Heart right ventricle (tissue), 16 donors: ENCODE measurements at regions not wholly inside any gene's neighbourhood (a gene's known extent, or its start where the extent isn't known, plus 50 kb on each side); places are given as distances from the start of the nearest gene placed in this dataset.

ENCODE experiments used
- ATAC-seq, 8 donors: fragments of 200-7000 bp; cut with Tn5 transposase; one replicate each; pipeline ENCODE4 v1.9.1; 2020; ENCODE audit warnings: mild to moderate bottlenecking in 8 of 8, moderate library complexity in 8 of 8, moderate number of reproducible peaks in 1 of 8
- DNase-seq, 2 donors: peaks; one replicate each; pipeline ENCODE4 v3.0.0-alpha.2; 2020
- H3K27ac ChIP-seq, 10 donors: fragments of 200-600 bp; sonication (generic) in 2 of 10; one replicate each; pipeline versions ENCODE4 v1.5.0 to v1.8.0; 2020 to 2022; ENCODE audit warnings: mild to moderate bottlenecking in 3 of 10
- H3K27me3 ChIP-seq, 7 donors: fragments of 200-600 bp; one replicate each; pipeline ENCODE4 v1.8.0; 2021 to 2022; ENCODE audit warnings: mild to moderate bottlenecking in 2 of 7
- H3K36me3 ChIP-seq, 9 donors: fragments of 200-600 bp; sonication (generic) in 1 of 9; one replicate each; pipeline versions ENCODE4 v1.5.0 to v1.8.0; 2020 to 2022; ENCODE audit warnings: mild to moderate bottlenecking in 2 of 9
- H3K4me1 ChIP-seq, 9 donors: fragments of 200-600 bp; sonication (generic) in 1 of 9; one replicate each; pipeline versions ENCODE4 v1.5.0 to v1.8.0; 2020 to 2022; ENCODE audit warnings: mild to moderate bottlenecking in 4 of 9
- H3K4me3 ChIP-seq, 10 donors: fragments of 200-600 bp; sonication (generic) in 2 of 10; one replicate each; pipeline versions ENCODE4 v1.5.0 to v1.8.0; 2020 to 2022; ENCODE audit warnings: mild to moderate bottlenecking in 7 of 10, moderate library complexity in 2 of 10
- H3K9me3 ChIP-seq, 11 donors: fragments of 200-600 bp in 10 of 11; sonication (generic) in 2 of 11; one replicate each; pipeline versions ENCODE4 v1.5.0 to v1.8.0; 2013 to 2022; ENCODE audit warnings: mild to moderate bottlenecking in 2 of 11, control low read depth in 1 of 11, moderate library complexity in 1 of 11
- CTCF ChIP-seq, 9 donors: fragments of 200-600 bp; sonication (generic) in 2 of 9; IDR thresholded peaks; one replicate each; pipeline versions ENCODE4 v1.5.0 to v1.8.0; 2021 to 2022; ENCODE audit warnings: antibody characterized with exemption in 9 of 9, mild to moderate bottlenecking in 5 of 9, moderate library complexity in 1 of 9
- WGBS, 2 donors: extraction: QIAGEN DNeasy Blood & Tissue Kit; methylation state at CpG; one replicate each; pipeline ENCODE4 v1.1.7; 2013; ENCODE audit warnings: inconsistent platforms in 1 of 2; 5-methylcytosine and 5-hydroxymethylcytosine counted together
- intact Hi-C, 10 donors: fragments of 100-400 bp; cut with DNase I; formaldehyde crosslinking; loops; one replicate each; pipeline versions ENCODE4 v1.11.1 to v1.14.2; 2022
- donor health status: Arrhythmogenic right ventricular cardiomyopathy.
- donor health status: ischemic (EF 13 %, LVEDD 7.1; RV severe dilation, severe dysfunction).
- donor health status: healthy with polysubstance abuse.
- donor health status: DM: no; HTN: yes; CAD: no.
- donor health status: DM: no; HTN: no; CAD: no.
- donor health status: ischemic (EF 25% LVEDD 6.9; RV normal size, moderate dysfunction).
- donor health status: ischemic (EF 25% LVEDD 5.7; RV mildly dilated, moderate dysfunction).
- donor health status: healthy.
- donor health status: DM: yes; HTN: yes; CAD: no.
- donor health status: Ischemic cardiomyopathy.
- donor health status: ischemic (EF 35%, LVEDD 5.7; RV mildly dilated, moderate dysfunction).
- donor health status: nonischemic (EF 11% LVEDD 7.7; RV severe dilation, severe dysfunction).
- donor health status: DM: yes; HTN: yes; CAD: no.
- donor health status: PGD.
- donor health status: ischemic (EF 29% LVEDD 5.4; RV normal size, mild dysfunction).
- donor health status: nonischemic (EF 23%, LVEDD 6.1; RV moderate dilation, normal function).

DNA sequence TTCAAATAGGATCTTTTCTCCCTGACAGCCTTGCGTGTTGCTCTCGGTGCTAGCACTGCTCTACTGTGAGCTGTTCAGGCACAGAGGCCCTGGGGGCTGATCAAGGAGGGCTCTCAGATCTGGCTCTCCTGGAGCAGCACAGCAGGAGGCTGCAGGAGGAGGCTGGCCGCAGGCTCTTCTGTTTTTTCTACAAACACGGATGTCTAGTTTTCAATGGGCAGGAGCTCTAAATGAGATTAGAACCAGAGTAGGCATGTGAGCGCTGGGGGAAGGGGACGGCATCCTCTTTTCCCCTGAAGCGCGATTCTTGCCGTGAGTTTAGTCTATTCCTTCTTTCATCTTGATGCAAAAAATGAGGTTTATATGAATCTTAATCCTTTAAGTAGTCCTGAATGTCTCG, 61.7 kb upstream of the IRX4 start:
- Histone ChIP-seq H3K36me3 (no peaks in the 10 kb centered on the region), H3K27ac (no peak overlapping the region), H3K4me3 (no peak overlapping the region), H3K4me1 (peaks cover 0 to 31% (median 22%) of the 10 kb centered on the region in 9 donors), H3K27me3 (peaks cover 0 to 2% (median 0%) of the 10 kb centered on the region in 7 donors), H3K9me3 (no peaks in the 10 kb centered on the region)
- DNase-seq = no peak
- TF ChIP-seq CTCF (IDR thresholded peaks at IDR 0.05) = no peak
- ATAC-seq = no peak
- intact Hi-C loops = no loop called here
- 69 to 72% methylated on average over 10 of the region's 10 CpGs for WGBS, 2 donors

GRCh38 chr5:1943481-1943880, 60.8 kb upstream of the IRX4 start:
- 89 to 91% methylated on average over 11 of the region's 11 CpGs for WGBS, 2 donors
- ATAC-seq (no peak), DNase-seq (no peak)
- Histone ChIP-seq H3K36me3 (no peaks in the 10 kb centered on the region), H3K9me3 (no peaks in the 10 kb centered on the region), H3K4me3 (no peak overlapping the region), H3K27me3 (peaks cover 0 to 2% (median 0%) of the 10 kb centered on the region in 7 donors), H3K27ac (no peak overlapping the region), H3K4me1 (peaks cover 0 to 24% (median 18%) of the 10 kb centered on the region in 9 donors)
- intact Hi-C loops = no loop called here
- TF ChIP-seq CTCF (IDR thresholded peaks at IDR 0.05) = no peak

DNA sequence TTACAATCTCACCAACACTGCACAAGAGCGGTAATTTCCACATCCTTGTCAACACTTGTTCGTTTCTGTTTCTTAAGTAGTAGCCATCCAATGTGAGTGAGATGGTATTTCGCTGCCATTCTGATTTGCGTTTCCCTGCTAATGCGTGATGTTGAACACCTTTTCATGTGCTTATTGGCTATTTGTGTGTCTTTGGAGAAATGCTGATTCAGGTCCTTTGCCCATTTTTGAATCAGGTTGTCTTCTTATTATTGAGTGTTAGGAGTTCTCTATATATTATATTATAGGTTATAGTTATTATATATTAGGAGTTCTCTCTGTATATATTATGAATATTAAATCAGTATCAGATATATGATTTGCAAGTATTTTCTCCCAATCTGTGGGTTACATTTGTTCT, 59.9 kb upstream of the IRX4 start:
- H3K4me3 ChIP-seq = no peak overlapping the region
- WGBS, 2 donors = 84 to 97% methylated on average over 5 of the region's 5 CpGs
- H3K27ac ChIP-seq = no peak overlapping the region
- no peak for ATAC-seq
- TF ChIP-seq CTCF (IDR thresholded peaks at IDR 0.05) = no peak
- intact Hi-C loops = no loop called here
- peaks cover 0 to 2% (median 0%) of the 10 kb centered on the region in 7 donors for H3K27me3 ChIP-seq
- no peak for DNase-seq
- H3K9me3 ChIP-seq = no peaks in the 10 kb centered on the region
- peaks cover 0 to 18% (median 9%) of the 10 kb centered on the region in 9 donors for H3K4me1 ChIP-seq
- H3K36me3 ChIP-seq = no peaks in the 10 kb centered on the region

- H3K4me3 ChIP-seq = no peak overlapping the region
- peaks cover 0 to 15% (median 7%) of the 10 kb centered on the region in 9 donors for H3K4me1 ChIP-seq
- intact Hi-C loops = no loop called here
- no peak overlapping the region for H3K27ac ChIP-seq
- no peaks in the 10 kb centered on the region for H3K36me3 ChIP-seq
- 95 to 100% methylated on average over 1 of the region's 1 CpG for WGBS, 2 donors
- H3K9me3 ChIP-seq = no peaks in the 10 kb centered on the region
- ATAC-seq = no peak
- H3K27me3 ChIP-seq = peaks cover 0 to 2% (median 0%) of the 10 kb centered on the region in 7 donors
- no peak for TF ChIP-seq CTCF (IDR thresholded peaks at IDR 0.05)
- no peak for DNase-seq
These were observed 59.4 kb upstream of the IRX4 start for GRCh38 chr5:1942158-1942557.
